LNCAP (cell line): ENCODE measurements at regions not wholly inside any gene's neighbourhood (a gene's known extent, or its start where the extent isn't known, plus 50 kb on each side); places are given as distances from the start of the nearest gene placed in this dataset.

Experiments
- CTCF ChIP-seq: fragments of 450-650 bp; IDR thresholded peaks from 2 replicates; pipeline ENCODE4 v1.5.1; 2017; ENCODE audit warnings: mild to moderate bottlenecking

GRCh38 chr4:111228874-111229273, 606.0 kb upstream of the PITX2 start:
- no peak for TF ChIP-seq CTCF

- no peak for TF ChIP-seq CTCF
These were observed 607.4 kb upstream of the PITX2 start for GRCh38 chr4:111230265-111230664.

- TF ChIP-seq CTCF, result no peak
These were observed 608.4 kb upstream of the PITX2 start for GRCh38 chr4:111231281-111231680.

- TF ChIP-seq CTCF, result no peak
These were observed 612.1 kb upstream of the PITX2 start for GRCh38 chr4:111234939-111235338.

- no peak for TF ChIP-seq CTCF
These were observed 641.0 kb upstream of the PITX2 start for GRCh38 chr4:111263836-111264235.

- TF ChIP-seq CTCF, result no peak
These were observed 644.1 kb upstream of the PITX2 start for GRCh38 chr4:111266937-111267336.

GRCh38 chr4:111267786-111268185, 644.9 kb upstream of the PITX2 start:
- no peak for TF ChIP-seq CTCF

GRCh38 chr4:111268769-111269414, 646.0 kb upstream of the PITX2 start:
- TF ChIP-seq CTCF, result no peak
